ENCODE measurements at regions not wholly inside any gene's neighbourhood (a gene's known extent, or its start where the extent isn't known, plus 50 kb on each side); places are given as distances from the start of the nearest gene placed in this dataset.

- TF ChIP-seq CTCF (IDR thresholded peaks at IDR 0.05) (no peak), POLR2A (IDR thresholded peaks at IDR 0.05) (no peak)
Observed at GRCh38 chr4:187814737-187815465, 180.7 kb upstream of the ZFP42 start.

Measured in transverse colon (tissue), 3 donors.